PC-3 (cell line): ENCODE measurements at regions not wholly inside any gene's neighbourhood (a gene's known extent, or its start where the extent isn't known, plus 50 kb on each side); places are given as distances from the start of the nearest gene placed in this dataset.

Experiments used
- EZH2 ChIP-seq: fragments of 300-600 bp; sonication (generic); IDR thresholded peaks from one replicate; pipeline ENCODE4 v1.6.1; 2017; ENCODE audit warnings: antibody characterized with exemption, mild to moderate bottlenecking, low read length; ENCODE audit not compliant: unreplicated experiment
- TF ChIP-seq, protein P1 (sequence below): fragments of 300-600 bp; sonication (generic); conservative IDR thresholded peaks from 2 replicates; pipeline ENCODE4 v1.5.1; 2017; ENCODE audit warnings: antibody characterized with exemption, low read depth, mild to moderate bottlenecking, low read length

- TF ChIP-seq, protein P1, sequence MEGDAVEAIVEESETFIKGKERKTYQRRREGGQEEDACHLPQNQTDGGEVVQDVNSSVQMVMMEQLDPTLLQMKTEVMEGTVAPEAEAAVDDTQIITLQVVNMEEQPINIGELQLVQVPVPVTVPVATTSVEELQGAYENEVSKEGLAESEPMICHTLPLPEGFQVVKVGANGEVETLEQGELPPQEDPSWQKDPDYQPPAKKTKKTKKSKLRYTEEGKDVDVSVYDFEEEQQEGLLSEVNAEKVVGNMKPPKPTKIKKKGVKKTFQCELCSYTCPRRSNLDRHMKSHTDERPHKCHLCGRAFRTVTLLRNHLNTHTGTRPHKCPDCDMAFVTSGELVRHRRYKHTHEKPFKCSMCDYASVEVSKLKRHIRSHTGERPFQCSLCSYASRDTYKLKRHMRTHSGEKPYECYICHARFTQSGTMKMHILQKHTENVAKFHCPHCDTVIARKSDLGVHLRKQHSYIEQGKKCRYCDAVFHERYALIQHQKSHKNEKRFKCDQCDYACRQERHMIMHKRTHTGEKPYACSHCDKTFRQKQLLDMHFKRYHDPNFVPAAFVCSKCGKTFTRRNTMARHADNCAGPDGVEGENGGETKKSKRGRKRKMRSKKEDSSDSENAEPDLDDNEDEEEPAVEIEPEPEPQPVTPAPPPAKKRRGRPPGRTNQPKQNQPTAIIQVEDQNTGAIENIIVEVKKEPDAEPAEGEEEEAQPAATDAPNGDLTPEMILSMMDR: no peak
- no peak for TF ChIP-seq EZH2
Observed at GRCh38 chr2:74059137-74059775, 74.5 kb downstream of the TET3 start.
